T-helper 2 cell treated with Interferon-gamma antibody and Interleukin-4, amounts not matched to agents 5 μg/mL and 100 μg/mL, for 36 hours (primary cell): ENCODE measurements at regions not wholly inside any gene's neighbourhood (a gene's known extent, or its start where the extent isn't known, plus 50 kb on each side); places are given as distances from the start of the nearest gene placed in this dataset.

Experiments
- DNase-seq: peaks from one replicate; pipeline ENCODE4 v3.0.0; 2021; ENCODE audit warnings: low spot score
- H3K27ac Mint-ChIP-seq: one replicate; pipeline ENCODE4 v1.8.0; 2021; ENCODE audit warnings: mild to moderate bottlenecking, mixed read lengths
- H3K27me3 Mint-ChIP-seq: one replicate; pipeline ENCODE4 v1.8.0; 2021; ENCODE audit warnings: low read depth, mixed read lengths
- H3K36me3 Mint-ChIP-seq: one replicate; pipeline ENCODE4 v1.8.0; 2021; ENCODE audit warnings: low read depth, mixed read lengths
- H3K4me1 Mint-ChIP-seq: one replicate; pipeline ENCODE4 v1.8.0; 2021; ENCODE audit warnings: low read depth, mixed read lengths
- H3K4me3 Mint-ChIP-seq: one replicate; pipeline ENCODE4 v1.8.0; 2022; ENCODE audit warnings: mild to moderate bottlenecking, moderate library complexity, mixed read lengths
- H3K9me3 Mint-ChIP-seq: one replicate; pipeline ENCODE4 v1.8.0; 2021; ENCODE audit warnings: mixed read lengths

DNA sequence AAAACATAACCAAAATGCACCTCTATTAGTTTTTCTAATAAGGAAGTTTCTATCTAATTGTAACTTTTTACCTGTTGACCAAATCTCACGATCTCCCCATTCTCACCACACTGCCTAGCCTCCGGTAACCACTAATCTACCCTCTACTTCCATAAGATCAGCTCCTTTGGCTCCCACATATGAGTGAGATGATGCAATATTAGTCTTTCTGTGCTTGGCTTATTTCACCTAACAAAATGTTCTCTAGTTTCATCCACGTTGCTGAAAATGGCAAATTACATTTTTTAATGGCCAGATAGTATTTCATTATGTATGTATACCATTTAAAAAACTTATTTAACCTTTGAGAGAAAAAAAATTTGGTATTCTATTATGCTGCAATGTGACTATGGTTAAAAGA lies 379.0 kb upstream of the NXPH2 start:
- Mint-ChIP-seq H3K27me3 (no peaks in the 10 kb centered on the region), H3K36me3 (no peaks in the 10 kb centered on the region), H3K4me1 (no peaks in the 10 kb centered on the region)

GRCh38 chr2:139156730-139157129 lies 376.5 kb upstream of the NXPH2 start:
- no peak for DNase-seq
- Mint-ChIP-seq H3K36me3 (no peaks in the 10 kb centered on the region), H3K27ac (no peak overlapping the region), H3K4me1 (no peaks in the 10 kb centered on the region), H3K4me3 (no peak overlapping the region), H3K27me3 (no peaks in the 10 kb centered on the region), H3K9me3 (peaks cover 28% of the 10 kb centered on the region)

More for the DNA sequence above, 379.0 kb upstream of the NXPH2 start:
- Mint-ChIP-seq H3K9me3 (peaks cover 18% of the 10 kb centered on the region), H3K27ac (no peak overlapping the region), H3K4me3 (no peak overlapping the region)
- DNase-seq, result no peak

GRCh38 chr2:139155991-139156390 lies 375.8 kb upstream of the NXPH2 start:
- H3K4me3 Mint-ChIP-seq, result no peak overlapping the region
- no peaks in the 10 kb centered on the region for H3K36me3 Mint-ChIP-seq
- DNase-seq, result no peak
- H3K27ac Mint-ChIP-seq, result no peak overlapping the region
- H3K9me3 Mint-ChIP-seq, result peaks cover 31% of the 10 kb centered on the region
- H3K27me3 Mint-ChIP-seq, result no peaks in the 10 kb centered on the region
- H3K4me1 Mint-ChIP-seq, result no peaks in the 10 kb centered on the region

GRCh38 chr2:139142252-139142880 lies 362.2 kb upstream of the NXPH2 start:
- Mint-ChIP-seq H3K4me1 (no peaks in the 10 kb centered on the region), H3K27me3 (no peaks in the 10 kb centered on the region), H3K4me3 (no peak overlapping the region), H3K27ac (no peak overlapping the region), H3K36me3 (no peaks in the 10 kb centered on the region), H3K9me3 (peaks cover 23% of the 10 kb centered on the region)
- DNase-seq, result no peak

- no peak for DNase-seq
- Mint-ChIP-seq H3K4me3 (no peak overlapping the region), H3K4me1 (no peaks in the 10 kb centered on the region), H3K27ac (no peak overlapping the region), H3K27me3 (no peaks in the 10 kb centered on the region), H3K9me3 (peaks cover 21% of the 10 kb centered on the region), H3K36me3 (no peaks in the 10 kb centered on the region)
Observed at GRCh38 chr2:139124271-139124670, 344.1 kb upstream of the NXPH2 start.

- Mint-ChIP-seq H3K27ac (no peak overlapping the region), H3K36me3 (no peaks in the 10 kb centered on the region), H3K4me3 (no peak overlapping the region), H3K4me1 (no peaks in the 10 kb centered on the region), H3K27me3 (no peaks in the 10 kb centered on the region), H3K9me3 (peaks cover 25% of the 10 kb centered on the region)
- DNase-seq, result no peak
Observed at GRCh38 chr2:139123795-139124194, 343.6 kb upstream of the NXPH2 start.

DNA sequence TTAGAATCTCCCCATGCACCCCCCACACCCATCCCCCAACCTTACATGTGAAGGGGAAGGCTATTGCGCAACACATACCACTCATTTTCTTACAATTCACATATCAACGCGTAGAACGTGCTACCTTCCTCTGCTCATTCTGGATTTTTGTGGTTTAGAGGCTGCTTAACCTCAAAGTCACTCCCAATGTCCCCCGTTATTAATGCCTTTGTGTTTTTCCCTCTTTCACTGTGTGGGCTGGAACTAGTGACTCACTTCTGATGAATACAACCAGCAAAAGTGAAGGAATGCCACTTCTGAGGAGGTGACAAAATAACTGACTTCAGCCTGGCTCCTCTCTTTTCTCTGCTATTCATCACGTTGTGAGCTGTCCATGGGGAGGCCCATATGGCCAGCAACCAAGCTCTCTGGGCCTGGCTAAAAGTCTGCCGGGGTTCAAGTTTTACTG lies 342.5 kb upstream of the NXPH2 start:
- Mint-ChIP-seq H3K4me1 (no peaks in the 10 kb centered on the region), H3K4me3 (no peak overlapping the region), H3K27ac (no peak overlapping the region), H3K36me3 (no peaks in the 10 kb centered on the region), H3K9me3 (peaks cover 24% of the 10 kb centered on the region), H3K27me3 (no peaks in the 10 kb centered on the region)
- DNase-seq, result no peak

DNA sequence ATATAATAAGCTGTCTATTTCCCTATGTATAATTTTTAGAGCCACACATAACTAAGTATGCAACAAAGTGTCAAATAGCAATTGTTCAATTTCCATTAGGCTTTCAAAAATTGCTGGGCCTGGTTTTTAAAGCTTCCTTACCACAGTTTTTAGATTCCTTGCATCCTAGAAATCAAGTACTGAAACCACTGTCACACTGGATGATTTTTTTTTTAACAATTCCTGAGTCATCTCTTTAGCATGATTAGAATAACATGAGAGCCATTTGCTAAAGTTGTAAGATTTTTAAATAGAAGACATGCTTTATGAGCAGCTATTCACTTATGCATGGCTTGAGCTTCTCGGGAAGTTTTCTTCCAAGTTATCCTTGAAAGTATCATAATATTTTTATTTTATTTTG lies 319.5 kb upstream of the NXPH2 start:
- Mint-ChIP-seq H3K4me1 (no peaks in the 10 kb centered on the region), H3K27me3 (no peaks in the 10 kb centered on the region), H3K36me3 (no peaks in the 10 kb centered on the region), H3K27ac (no peak overlapping the region), H3K9me3 (peaks cover 24% of the 10 kb centered on the region), H3K4me3 (no peak overlapping the region)
- no peak for DNase-seq

GRCh38 chr2:139098961-139099360 lies 318.8 kb upstream of the NXPH2 start:
- H3K4me1 Mint-ChIP-seq, result no peaks in the 10 kb centered on the region
- DNase-seq, result no peak
- peaks cover 24% of the 10 kb centered on the region for H3K9me3 Mint-ChIP-seq
- H3K27me3 Mint-ChIP-seq, result no peaks in the 10 kb centered on the region
- H3K4me3 Mint-ChIP-seq, result no peak overlapping the region
- H3K36me3 Mint-ChIP-seq, result no peaks in the 10 kb centered on the region
- no peak overlapping the region for H3K27ac Mint-ChIP-seq

GRCh38 chr2:139083121-139083520 lies 302.9 kb upstream of the NXPH2 start:
- Mint-ChIP-seq H3K4me3 (no peak overlapping the region), H3K36me3 (no peaks in the 10 kb centered on the region), H3K27me3 (no peaks in the 10 kb centered on the region), H3K9me3 (peaks cover 10% of the 10 kb centered on the region), H3K27ac (no peak overlapping the region), H3K4me1 (no peaks in the 10 kb centered on the region)
- DNase-seq, result no peak

GRCh38 chr2:139080244-139080643 lies 300.1 kb upstream of the NXPH2 start:
- no peak overlapping the region for H3K27ac Mint-ChIP-seq
- H3K4me1 Mint-ChIP-seq, result no peaks in the 10 kb centered on the region
- no peaks in the 10 kb centered on the region for H3K27me3 Mint-ChIP-seq
- no peak for DNase-seq
- H3K36me3 Mint-ChIP-seq, result no peaks in the 10 kb centered on the region
- H3K9me3 Mint-ChIP-seq, result peaks cover 6% of the 10 kb centered on the region
- H3K4me3 Mint-ChIP-seq, result no peak overlapping the region

DNA sequence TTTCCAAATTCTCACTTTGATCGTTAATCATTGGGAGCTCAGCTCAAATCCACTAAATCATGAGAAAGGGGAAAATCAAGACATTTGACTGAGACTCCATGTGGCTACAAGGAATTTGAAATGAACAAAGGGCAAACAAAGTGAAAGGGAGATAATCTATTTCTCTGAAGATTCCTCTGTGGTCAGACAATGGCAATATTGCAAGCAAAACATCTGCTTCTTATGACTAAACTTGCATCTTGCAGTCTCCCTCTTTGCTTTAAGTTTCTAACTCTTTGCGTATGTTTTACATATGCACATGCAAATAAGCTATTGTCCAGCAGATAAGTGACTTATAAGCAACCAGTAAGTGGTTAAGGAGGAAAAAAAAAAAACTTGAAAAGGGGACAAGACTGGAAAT lies 299.1 kb upstream of the NXPH2 start:
- DNase-seq, result no peak
- Mint-ChIP-seq H3K27me3 (no peaks in the 10 kb centered on the region), H3K36me3 (no peaks in the 10 kb centered on the region), H3K27ac (no peak overlapping the region), H3K4me3 (no peak overlapping the region), H3K9me3 (peaks cover 6% of the 10 kb centered on the region), H3K4me1 (no peaks in the 10 kb centered on the region)

- H3K36me3 Mint-ChIP-seq, result no peaks in the 10 kb centered on the region
- H3K4me1 Mint-ChIP-seq, result no peaks in the 10 kb centered on the region
- peaks cover 6% of the 10 kb centered on the region for H3K9me3 Mint-ChIP-seq
- DNase-seq, result no peak
- H3K4me3 Mint-ChIP-seq, result no peak overlapping the region
- no peaks in the 10 kb centered on the region for H3K27me3 Mint-ChIP-seq
- H3K27ac Mint-ChIP-seq, result no peak overlapping the region
Observed at GRCh38 chr2:139078376-139078775, 298.2 kb upstream of the NXPH2 start.

DNA sequence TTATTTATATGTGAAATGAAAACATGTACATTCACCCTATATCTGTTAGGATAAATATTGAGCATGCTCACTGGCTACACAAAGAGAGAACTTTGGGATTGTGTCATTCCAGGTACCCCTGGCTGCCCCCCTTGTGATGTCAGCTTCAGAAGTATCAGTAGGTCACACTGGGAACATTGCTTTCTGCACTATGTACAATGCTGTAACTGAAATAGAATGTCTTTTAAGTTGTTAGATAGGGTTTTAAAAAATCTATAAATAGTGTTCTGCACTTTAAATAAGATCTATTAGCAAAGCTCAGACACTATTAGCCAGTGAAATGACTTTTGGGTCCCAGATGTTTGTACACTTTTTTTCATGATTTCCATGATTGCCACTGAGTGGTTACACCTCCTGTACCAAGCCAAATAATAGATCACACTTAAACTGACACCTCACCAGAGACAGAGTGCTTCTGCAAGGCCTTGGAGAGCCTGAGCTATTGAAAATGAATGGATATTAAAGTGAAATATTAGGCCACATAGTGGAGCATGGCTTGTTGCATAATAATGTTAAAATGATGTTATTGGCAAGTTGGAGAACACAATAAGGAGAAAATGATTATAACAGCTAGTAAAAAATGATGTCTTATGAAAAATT lies 297.0 kb upstream of the NXPH2 start:
- no peak overlapping the region for H3K4me3 Mint-ChIP-seq
- no peaks in the 10 kb centered on the region for H3K36me3 Mint-ChIP-seq
- no peak for DNase-seq
- no peaks in the 10 kb centered on the region for H3K27me3 Mint-ChIP-seq
- H3K9me3 Mint-ChIP-seq, result peaks cover 6% of the 10 kb centered on the region
- no peaks in the 10 kb centered on the region for H3K4me1 Mint-ChIP-seq
- H3K27ac Mint-ChIP-seq, result no peak overlapping the region

DNA sequence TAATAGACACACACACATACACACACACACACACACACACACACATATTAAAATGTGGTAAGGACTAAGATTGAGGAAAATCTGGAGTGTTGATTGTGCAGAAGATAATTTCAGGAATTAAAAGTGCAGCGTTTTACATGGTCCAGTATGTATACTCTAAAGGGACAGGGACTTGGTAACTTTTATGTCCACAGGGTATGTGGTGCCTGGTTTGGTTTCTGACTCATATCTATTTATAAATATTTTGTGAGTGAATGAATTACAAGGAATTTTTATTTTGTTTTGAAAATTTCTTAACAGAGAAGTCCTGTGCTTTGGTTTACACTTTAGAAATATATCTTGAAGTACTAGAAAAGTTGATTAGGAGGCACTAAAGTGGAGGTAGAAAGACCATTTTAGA lies 287.7 kb upstream of the NXPH2 start:
- no peak for DNase-seq
- H3K27me3 Mint-ChIP-seq, result no peaks in the 10 kb centered on the region
- no peak overlapping the region for H3K27ac Mint-ChIP-seq
- no peaks in the 10 kb centered on the region for H3K36me3 Mint-ChIP-seq
- no peaks in the 10 kb centered on the region for H3K4me1 Mint-ChIP-seq
- no peak overlapping the region for H3K4me3 Mint-ChIP-seq
- H3K9me3 Mint-ChIP-seq, result peaks cover 10% of the 10 kb centered on the region
